ENCODE measurements at regions not wholly inside any gene's neighbourhood (a gene's known extent, or its start where the extent isn't known, plus 50 kb on each side); places are given as distances from the start of the nearest gene placed in this dataset.
"Not testable (repeated sequence)": the region's sequence is repeated elsewhere in the genome, so short reads cannot be mapped to it uniquely, and the experiment has no call there.

- Histone ChIP-seq H3K27me3 (no peaks in the 10 kb centered on the region), H3K36me3 (no peaks in the 10 kb centered on the region), H3K4me3 (ENCODE audit: low read depth, low read length) (no peak overlapping the region), H3K4me1 (no peaks in the 10 kb centered on the region), H3K9me3 (no peaks in the 10 kb centered on the region)
- TF ChIP-seq, protein P1, sequence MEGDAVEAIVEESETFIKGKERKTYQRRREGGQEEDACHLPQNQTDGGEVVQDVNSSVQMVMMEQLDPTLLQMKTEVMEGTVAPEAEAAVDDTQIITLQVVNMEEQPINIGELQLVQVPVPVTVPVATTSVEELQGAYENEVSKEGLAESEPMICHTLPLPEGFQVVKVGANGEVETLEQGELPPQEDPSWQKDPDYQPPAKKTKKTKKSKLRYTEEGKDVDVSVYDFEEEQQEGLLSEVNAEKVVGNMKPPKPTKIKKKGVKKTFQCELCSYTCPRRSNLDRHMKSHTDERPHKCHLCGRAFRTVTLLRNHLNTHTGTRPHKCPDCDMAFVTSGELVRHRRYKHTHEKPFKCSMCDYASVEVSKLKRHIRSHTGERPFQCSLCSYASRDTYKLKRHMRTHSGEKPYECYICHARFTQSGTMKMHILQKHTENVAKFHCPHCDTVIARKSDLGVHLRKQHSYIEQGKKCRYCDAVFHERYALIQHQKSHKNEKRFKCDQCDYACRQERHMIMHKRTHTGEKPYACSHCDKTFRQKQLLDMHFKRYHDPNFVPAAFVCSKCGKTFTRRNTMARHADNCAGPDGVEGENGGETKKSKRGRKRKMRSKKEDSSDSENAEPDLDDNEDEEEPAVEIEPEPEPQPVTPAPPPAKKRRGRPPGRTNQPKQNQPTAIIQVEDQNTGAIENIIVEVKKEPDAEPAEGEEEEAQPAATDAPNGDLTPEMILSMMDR (IDR thresholded peaks at IDR 0.05; ENCODE audit: low read depth, low read length), result no peak
- no peak for DNase-seq
Measured at GRCh38 chr11:16542353-16542752, 186.0 kb upstream of the SOX6 start.

GRCh38 chr11:16536513-16536912 is 180.2 kb upstream of the SOX6 start:
- no peak for DNase-seq
- TF ChIP-seq, protein P1 (IDR thresholded peaks at IDR 0.05; ENCODE audit: low read depth, low read length), result no peak
- no peaks in the 10 kb centered on the region for H3K9me3 ChIP-seq
- no peaks in the 10 kb centered on the region for H3K36me3 ChIP-seq
- no peak overlapping the region for H3K4me3 ChIP-seq (ENCODE audit: low read depth, low read length)
- H3K27me3 ChIP-seq, result no peaks in the 10 kb centered on the region
- H3K4me1 ChIP-seq, result no peaks in the 10 kb centered on the region

GRCh38 chr11:16528639-16529038 is 172.3 kb upstream of the SOX6 start:
- Histone ChIP-seq H3K36me3 (no peaks in the 10 kb centered on the region), H3K27me3 (no peaks in the 10 kb centered on the region), H3K9me3 (no peaks in the 10 kb centered on the region), H3K4me1 (no peaks in the 10 kb centered on the region), H3K4me3 (ENCODE audit: low read depth, low read length) (no peak overlapping the region)
- no peak for DNase-seq
- TF ChIP-seq, protein P1 (IDR thresholded peaks at IDR 0.05; ENCODE audit: low read depth, low read length), result no peak

- Histone ChIP-seq H3K4me1 (no peaks in the 10 kb centered on the region), H3K36me3 (no peaks in the 10 kb centered on the region), H3K27me3 (no peaks in the 10 kb centered on the region), H3K4me3 (ENCODE audit: low read depth, low read length) (no peak overlapping the region), H3K9me3 (no peaks in the 10 kb centered on the region)
- DNase-seq, result no peak
- TF ChIP-seq, protein P1 (IDR thresholded peaks at IDR 0.05; ENCODE audit: low read depth, low read length), result no peak
Measured at GRCh38 chr11:16527525-16528246, 171.3 kb upstream of the SOX6 start.

GRCh38 chr11:16526947-16527346 is 170.6 kb upstream of the SOX6 start:
- no peaks in the 10 kb centered on the region for H3K27me3 ChIP-seq
- no peaks in the 10 kb centered on the region for H3K4me1 ChIP-seq
- no peak overlapping the region for H3K4me3 ChIP-seq (ENCODE audit: low read depth, low read length)
- no peaks in the 10 kb centered on the region for H3K9me3 ChIP-seq
- H3K36me3 ChIP-seq, result no peaks in the 10 kb centered on the region
- TF ChIP-seq, protein P1 (IDR thresholded peaks at IDR 0.05; ENCODE audit: low read depth, low read length), result no peak
- DNase-seq, result no peak

- not testable (repeated sequence) for H3K4me3 ChIP-seq (ENCODE audit: low read depth, low read length); H3K27me3 ChIP-seq; H3K4me1 ChIP-seq; DNase-seq; H3K9me3 ChIP-seq; H3K36me3 ChIP-seq
Measured at GRCh38 chr11:16520713-16521112, 164.4 kb upstream of the SOX6 start.
